ENCODE measurements at regions not wholly inside any gene's neighbourhood (a gene's known extent, or its start where the extent isn't known, plus 50 kb on each side); places are given as distances from the start of the nearest gene placed in this dataset.

DNA sequence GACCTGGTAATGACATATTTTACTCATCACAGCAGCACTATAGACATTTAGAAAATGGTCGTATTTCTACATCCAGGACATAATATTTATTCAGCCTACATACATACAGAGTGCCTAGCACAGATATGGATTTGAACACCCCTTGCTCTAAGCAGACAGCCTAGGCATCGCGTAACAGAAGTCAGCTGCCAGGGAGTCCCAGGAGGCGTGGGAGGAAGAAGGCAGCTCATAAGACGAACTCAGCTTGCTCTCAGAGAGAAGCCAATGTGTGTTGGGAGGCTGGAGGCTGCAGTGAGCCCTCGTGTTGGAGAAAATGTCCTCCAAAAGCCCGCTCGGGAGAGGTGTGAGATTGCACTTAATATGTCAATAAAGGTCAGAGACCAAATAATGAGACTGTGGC is 131.6 kb downstream of the BCOR start:
- DNase-seq = no peak

DNA sequence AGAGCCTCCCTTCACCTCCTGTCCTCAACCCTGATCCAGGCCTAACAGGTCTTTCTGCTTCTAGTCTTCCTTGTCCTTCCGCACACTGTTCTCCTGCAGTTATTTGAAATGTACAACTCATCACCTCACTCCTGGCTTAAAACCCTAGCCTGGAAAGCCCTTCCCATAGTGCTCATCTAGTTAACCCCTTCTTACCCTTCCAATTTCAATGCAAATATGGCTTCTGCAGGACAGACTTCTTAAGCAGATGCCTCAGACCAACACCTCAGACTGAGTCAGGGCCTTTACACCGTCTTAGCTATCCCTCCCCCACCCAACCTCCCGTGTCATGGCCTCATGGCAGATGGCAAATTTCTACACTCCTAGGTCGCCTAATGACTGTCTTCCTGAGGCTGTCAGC is 130.4 kb downstream of the BCOR start:
- no peak for DNase-seq

DNA sequence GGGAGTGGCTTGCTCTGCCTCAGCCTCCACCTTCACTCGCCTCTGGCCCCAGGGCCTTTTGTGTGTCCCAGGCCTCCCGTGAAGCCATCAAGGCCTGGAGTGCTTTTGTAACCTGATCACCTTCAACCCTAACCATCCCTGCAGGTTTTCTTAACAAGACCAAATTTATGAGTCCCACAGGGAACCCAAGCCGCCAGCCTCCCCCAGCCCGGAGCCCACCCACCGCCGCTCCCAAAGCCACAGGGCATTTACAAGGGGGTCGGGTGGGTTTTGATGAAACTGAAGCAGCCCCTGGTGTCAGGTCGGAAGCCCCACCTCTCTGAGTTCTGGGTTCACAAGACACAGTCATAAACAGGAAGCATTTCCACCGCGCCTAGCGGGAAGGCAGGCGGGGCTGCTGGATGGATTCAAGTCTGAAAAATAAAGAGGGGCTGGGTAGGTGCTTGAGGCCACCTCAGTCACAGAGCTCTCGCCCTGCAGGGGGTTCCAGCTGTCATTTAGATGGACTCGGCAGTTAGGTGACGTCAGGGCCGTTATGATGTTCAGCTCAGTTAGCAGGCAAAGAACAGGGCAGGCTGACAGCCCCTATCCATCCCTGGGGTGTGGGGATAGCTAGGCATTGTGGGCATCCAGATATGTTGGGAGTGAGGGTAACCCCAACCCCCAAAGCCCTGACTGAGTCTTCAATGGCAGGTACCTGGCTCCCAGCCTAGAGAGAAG is 128.5 kb downstream of the BCOR start:
- no peak for DNase-seq

DNA sequence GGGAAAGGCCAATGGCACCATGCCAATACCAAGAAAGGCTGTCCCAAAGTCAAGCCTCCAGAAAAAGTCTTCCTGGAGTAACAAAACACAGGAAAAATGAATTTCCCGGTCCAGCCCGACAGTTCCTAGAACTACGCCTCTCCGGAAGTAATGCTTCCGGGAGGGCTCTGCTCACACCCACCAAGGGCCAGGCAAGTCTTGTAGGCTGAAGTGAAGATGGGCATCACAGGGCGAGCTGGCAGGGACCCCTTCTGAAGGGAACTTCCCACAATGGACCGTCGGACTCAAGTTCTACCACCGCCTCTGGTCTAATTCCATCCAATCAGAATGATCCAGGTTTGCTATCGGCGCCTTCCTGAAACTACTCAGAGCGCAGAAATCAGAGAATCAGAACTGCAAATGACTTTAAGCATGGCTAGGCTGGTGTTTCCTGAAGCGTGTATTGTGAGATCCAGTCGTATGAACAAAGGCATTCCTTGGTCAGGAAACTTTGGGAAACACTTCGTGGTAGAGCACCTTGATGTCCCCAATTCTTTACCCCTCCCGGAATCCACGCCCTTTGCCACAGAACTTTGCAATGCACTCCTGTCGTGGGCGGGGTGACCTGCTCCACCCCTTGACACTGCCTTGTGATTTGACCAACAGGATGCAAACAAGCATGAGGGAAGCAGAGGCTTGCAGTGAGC is 127.8 kb downstream of the BCOR start:
- no peak for DNase-seq

DNA sequence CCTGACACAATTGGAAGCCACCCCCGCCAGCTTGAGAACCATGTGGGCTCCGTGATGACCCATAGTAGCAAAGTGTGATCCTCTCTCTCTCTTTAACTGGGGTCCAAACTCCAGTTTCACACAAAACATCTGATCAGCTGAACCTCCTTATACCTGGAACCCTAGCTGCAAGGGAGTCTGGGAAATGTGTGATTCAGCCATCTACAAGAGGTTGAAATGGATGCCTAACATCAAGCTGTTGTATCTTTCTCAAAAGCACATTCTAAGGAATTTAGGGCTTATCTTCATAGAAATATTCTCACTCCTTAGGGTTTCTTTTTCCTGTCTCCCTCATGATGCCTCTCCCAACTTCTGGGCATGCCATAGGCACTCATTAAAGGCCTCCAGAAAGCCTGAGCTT is 126.0 kb downstream of the BCOR start:
- DNase-seq = no peak

DNA sequence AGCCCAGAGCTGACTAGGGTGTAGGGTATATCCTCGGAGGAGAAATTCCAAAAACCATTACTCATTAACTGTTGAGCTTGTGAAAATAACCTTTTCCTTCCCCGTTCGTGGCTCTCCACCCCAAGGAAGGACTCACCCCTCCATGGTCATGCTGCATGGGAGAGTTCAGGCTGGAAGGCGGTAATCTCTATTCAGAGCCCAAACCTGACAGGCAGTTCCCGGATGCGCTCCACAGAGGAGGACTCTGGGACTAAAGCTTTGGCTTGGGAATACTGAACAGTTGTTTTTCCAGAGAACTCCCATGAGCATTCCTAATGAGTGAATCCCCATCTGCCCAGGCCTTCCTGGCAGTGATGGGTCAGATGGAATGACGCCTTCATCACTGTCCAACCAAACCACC is 125.4 kb downstream of the BCOR start:
- DNase-seq = peak; percentile 55

DNA sequence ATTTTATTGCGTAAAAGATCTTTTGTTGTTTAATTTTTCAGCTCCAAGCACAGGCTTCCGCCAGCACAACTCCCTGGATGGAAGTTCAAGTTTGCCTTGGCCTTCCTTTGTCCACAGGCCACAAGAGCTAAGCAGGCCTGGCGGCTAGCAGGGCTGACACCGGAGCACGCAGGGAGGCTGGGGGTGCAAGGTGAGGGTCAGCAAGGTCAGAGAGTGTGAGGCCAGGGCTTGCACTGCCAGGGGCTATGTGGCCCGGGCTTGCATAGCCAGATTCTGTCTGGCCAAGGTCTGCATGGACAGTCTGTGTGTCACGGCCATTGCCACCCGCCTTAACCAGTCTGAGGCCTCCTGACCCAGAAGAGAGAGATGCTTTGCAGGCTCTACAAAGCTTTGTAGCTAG is 123.9 kb downstream of the BCOR start:
- DNase-seq = no peak

DNA sequence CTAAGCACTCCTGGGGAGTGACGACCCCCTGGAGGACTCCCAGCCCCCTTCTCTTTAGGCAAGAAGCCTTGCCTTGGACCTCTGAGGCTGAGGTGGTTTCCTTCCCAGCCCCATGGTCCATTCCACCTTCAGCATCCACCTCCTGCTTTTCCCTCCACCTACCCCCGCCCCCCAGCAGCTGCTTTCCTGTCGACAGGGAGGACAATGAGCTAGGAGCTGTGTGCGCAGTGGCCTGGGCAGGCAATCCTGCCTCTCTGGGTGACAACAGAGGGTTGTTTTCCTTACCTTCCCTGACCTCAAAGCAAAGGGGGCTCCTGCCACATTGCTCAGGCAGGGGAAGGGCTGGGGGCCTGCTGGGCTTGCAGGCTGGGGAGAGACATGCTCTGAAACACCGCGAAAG is 123.5 kb downstream of the BCOR start:
- no peak for DNase-seq

DNA sequence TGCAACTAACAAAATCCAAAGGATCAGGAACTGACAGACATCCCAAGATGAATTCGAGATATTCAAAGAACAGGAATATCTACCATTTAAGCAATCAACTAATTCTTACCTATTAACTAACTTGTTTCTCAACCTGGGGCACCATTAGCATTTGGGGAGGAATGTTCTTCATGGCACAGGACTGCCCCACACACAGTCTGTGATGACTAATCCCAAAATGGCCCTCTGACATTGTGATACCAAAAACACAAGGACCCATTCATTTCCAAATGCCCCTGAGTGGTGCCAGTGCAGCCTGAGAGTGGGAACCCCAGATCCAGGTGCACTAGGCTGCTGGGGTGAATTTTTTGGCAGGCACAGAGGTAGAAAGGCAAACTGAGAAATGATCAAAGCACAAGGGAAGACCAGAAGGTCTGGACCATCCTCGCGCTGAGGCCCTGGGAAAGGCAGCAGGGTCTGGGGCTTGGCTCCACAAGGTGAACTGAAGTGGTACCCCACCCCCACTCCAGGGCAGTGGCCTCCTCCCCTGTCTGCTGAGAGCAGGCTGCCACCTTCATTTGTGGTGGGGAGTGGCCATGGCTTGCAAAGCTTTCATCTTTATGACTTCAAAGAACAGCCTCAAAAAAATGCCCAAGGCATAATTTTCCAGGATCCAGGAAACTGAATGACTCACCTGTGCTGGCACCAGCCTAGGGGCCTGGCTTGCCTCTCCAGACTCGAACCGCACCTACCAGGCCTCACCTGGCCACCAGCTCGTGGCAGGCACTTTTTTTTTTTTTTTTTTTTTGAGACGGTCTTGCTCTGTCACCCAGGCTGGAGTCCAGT is 122.4 kb downstream of the BCOR start:
- DNase-seq = no peak

DNA sequence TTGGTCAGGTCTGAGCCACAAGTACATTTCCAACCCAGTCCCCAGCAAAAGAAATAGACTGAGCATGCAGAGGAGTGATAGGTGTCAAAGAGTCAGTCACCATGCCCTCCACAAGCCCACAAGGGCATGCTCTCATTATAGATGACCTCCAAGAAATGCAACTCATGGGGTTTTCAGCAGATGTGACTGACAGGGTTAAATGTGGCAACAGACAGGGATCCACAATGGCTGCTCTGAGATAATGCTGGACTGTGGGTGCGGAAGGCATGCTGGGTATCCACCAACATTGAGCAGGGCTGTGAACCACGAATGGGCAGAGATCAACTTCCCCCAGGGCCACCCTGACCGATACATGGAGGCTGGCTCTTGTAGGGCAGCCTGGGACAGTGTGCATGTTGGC is 115.8 kb downstream of the BCOR start:
- DNase-seq = no peak

DNA sequence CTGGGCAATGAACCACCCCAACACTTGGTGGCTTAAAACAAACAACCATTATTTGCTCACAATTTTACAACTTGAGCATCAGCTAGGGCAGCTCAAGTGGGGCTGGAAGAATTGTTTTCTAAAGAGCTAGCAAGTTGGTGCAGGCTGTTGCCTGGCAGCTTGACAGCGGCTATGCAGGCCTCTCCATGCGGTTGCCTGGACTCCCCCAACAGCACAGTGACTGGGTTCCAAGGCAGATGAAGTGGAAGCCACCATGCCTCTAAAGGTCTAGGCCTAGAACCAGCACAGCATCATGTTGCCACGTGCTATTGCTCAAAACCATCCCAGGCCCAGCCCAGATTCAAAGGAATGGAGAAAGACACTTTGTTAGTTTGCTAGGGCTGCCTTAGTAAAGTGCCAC is 114.8 kb downstream of the BCOR start:
- DNase-seq = no peak

DNA sequence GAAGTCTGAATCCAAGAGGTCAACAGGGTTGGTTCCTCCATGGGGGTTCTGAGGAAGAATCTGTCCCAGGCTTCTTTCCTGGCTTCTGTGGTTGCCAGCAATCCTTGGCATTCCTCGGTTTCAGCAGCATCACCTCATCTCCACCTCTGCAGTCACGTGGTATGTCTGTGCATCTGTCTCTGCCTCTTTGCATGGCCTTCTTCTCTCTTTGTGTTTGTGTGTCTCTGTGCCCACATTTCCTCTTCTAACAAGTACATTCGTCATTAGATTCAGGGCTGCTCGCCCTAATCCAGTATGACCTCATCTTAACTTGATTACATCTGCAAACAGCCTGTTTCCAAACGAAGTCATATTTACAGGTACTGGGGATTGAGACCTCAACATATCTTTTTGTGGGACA is 114.0 kb downstream of the BCOR start:
- DNase-seq = peak; percentile 47

DNA sequence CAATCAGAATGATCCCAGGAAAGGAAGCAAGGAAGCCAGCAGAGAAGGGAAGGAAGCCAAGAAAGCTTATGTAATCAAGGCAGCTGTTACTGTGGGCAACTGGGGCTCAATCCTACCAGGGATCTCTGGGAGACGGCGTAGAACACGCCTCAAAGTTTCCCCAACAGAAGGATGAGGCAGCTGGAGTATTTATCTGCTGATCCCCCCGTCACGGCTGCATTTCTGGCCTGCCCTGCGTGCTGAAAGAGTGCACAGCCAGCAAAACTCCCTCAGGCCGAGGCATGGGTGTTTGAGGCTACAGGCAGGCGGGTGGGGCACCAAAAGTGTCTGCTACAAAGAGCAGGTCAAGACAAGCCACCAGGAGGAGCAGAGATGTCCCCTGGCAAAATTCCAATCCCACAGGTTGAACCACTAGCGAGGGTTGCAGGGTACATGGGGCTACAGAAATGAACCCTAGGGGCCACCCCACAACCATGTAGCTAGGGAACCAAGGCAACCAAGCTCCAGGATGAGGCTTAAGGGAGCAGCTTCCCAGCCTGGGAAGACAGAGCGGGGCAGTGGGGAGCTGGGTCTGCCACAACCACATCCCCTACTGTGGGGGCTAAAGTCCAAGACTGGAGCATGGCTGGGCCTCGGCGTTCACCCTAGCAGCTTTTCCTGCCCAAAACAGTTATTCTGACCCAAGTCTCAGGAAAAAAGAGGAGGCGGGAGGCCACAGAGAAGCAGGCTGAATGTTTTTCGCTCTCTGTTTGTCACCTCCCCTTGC is 113.4 kb downstream of the BCOR start:
- DNase-seq = peak; percentile 69

DNA sequence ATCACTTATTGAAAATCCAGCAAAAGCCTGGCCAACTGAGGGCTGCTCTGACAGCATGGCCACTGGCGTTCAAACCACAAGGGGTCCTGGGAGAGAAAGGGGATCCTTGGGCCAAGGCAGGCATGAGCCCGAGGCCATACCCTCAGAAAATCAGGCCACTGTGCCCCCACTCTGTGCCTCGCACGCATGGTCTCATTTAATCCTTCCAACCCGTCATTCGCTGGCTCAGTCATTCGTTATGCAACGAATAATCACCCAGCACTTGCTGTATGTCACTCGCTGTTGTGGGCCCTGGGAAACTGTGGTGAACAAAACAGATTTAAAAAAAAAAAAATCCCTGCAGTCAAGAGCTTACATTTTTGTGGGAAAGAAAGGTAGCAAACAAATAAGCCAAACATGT is 112.7 kb downstream of the BCOR start:
- DNase-seq = no peak

DNA sequence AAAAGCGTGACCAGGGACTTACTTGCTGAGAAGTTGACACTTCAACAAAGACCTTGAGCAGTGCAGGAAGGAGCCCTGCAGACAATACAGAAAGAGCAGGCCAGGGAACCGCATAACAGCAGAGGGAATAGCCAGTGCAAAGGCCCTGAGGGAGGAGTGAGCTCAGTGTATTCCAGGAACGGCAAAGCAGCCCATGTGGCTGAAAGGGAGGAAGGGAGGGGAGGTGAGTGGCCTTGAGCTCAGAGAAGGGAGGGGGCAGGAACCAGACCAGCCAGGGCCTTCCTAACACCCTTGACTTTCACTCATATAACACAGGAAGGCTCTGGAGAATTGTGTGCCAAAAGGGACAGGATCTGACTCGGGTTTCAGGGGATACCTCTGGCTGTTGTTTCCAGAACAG is 112.2 kb downstream of the BCOR start:
- DNase-seq = no peak

DNA sequence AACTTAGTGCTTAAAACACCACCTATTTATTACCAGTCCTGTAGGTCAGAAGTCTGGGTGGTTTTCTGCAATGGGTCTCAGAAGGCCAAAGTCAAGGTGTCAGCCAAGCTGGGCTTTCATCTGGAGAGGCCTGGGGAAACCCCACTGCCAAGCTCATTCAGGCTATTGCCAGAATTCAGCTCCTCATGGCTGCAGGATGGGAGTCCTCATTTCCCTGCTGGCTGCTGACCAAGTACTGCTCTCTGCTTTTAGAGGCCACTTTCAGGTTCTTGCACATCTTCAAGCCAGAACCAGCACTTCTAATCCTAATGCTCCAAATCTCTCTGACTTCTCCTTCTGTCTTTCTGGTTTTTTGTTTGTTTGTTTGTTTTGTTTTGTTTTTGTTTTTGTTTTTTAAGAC is 109.3 kb downstream of the BCOR start:
- no peak for DNase-seq

DNA sequence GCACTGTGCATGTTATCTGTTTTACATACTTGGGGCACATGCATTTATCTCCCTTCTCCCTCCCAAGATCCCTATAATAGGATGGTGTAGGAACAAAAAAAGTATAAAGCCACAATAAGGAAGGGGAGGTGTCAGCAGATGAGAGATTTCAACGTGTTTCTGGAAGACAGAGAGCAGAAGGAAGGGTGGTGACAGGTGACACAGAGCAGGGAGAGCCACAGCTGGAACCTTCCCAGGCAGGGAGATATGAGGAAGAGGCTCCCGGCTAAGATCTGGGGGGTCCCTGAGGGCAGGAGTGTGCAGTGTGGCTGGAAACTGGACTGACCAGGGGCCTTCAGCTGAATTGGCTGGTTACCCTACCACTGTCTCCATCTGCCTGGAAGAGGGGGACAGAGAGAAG is 107.4 kb downstream of the BCOR start:
- no peak for DNase-seq

DNA sequence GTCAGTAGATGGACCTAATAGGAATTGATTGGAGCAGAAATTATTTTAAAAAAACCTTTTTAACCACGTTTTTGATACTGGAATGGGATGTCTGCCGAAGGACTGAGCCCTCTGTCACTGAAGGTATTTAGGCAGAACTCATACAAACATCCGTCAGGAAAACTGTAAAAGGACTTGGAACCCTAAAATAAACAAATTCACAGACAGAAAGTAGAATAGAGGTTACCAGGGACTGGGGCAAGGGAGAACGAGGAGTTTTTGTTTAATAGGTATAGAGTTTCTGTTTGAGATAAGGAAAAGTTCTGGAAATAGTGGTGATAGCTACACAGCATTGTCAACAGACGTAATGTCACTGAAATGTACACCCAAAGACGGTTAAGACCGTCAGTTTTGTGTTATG is 105.5 kb downstream of the BCOR start:
- no peak for DNase-seq

DNA sequence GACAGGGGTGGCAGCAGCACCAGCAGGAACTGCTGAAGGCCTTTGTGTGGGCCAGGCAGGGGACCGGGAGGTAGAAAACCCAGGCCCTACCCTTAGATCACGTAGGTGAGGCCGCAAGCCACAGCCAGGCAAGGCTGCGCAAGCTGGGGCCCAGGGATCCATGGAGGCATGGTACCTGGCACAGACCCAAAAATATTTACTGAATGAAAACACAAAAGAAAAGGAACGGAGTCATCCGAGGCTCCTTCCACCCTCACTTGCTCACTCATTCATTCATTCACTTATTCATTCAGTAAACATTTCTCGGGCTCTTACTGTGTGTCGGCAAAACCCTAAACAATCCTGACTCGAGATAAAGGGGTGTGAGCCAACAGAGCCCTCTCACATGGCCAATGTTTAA is 102.3 kb downstream of the BCOR start:
- DNase-seq = no peak

DNA sequence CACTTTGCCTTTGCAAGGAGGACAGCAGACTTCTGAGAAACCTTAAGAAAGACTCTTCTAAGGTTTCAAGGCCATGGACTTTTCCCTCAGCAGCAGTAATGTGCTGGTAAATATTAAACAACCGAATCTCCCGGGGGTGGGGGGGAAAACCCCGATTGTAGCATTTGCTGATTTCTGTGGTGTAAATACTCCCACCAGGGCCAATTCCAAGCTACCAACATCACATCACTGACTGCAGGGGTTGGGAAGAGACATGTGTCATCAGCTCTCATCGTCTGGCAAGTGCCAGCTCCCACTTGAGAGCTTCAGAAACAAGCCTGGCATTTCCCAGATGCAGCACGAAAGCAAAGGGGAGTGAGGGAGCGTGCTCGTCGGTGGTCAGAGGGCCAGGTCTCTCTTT is 101.2 kb downstream of the BCOR start:
- no peak for DNase-seq

DNA sequence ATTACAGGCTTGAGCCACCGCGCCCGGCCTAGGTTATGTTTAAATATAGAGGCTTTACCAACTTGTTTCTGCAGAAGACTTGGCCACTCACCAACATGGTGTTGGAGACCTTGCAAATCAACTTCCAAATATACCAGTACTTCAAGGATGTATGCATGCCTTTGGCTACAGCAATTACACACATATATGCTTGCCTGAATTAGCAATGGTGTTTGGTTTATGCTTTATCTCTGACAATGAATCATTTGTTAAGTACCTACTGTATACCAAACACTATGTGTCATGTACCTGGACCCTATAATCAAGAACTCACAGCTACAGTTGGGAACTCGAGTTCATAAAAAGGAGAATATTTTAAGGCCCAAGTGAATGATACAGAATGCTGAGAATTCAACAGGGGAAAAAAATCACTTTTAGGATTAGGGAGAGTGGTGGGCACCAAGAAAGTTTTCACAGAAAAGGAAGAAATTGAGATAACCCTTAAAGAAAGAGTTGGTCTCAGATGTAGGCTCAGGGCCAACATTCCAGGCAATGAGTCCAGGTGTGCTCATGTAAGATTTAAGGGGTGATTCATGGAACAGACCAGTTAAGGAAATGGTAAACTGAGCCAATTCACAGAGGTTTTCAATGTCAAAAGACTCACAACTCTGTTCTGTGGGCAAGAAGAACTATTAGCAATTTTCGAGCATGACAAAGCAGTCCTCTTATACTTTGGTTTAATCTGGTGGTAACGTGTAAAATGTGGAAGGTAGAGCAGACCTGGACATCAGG is 98.9 kb downstream of the BCOR start:
- DNase-seq = no peak
